HG03045 (cell line): ENCODE measurements at regions not wholly inside any gene's neighbourhood (a gene's known extent, or its start where the extent isn't known, plus 50 kb on each side); places are given as distances from the start of the nearest gene placed in this dataset.

Experiments
- ATAC-seq: cut with Tn5 transposase; IDR thresholded peaks from one replicate; pipeline ENCODE4 v1.9.1; 2021; ENCODE audit warnings: mild to moderate bottlenecking, moderate library complexity; ENCODE audit not compliant: unreplicated experiment

GRCh38 chr9:99282406-99282805 lies 60.3 kb downstream of the SEC61B start:
- no peak for ATAC-seq

GRCh38 chr9:99285965-99286364 lies 63.9 kb downstream of the SEC61B start:
- ATAC-seq, result no peak

GRCh38 chr9:99286536-99286935 lies 64.5 kb downstream of the SEC61B start:
- no peak for ATAC-seq

- no peak for ATAC-seq
These were observed 65.6 kb downstream of the SEC61B start for GRCh38 chr9:99287641-99288040.

GRCh38 chr9:99288830-99289229 lies 66.7 kb downstream of the SEC61B start:
- ATAC-seq, result no peak

- ATAC-seq, result no peak
These were observed 72.9 kb downstream of the SEC61B start for GRCh38 chr9:99294850-99295461.

- no peak for ATAC-seq
These were observed 74.3 kb downstream of the SEC61B start for GRCh38 chr9:99296291-99296951.

- ATAC-seq, result no peak
These were observed 76.5 kb downstream of the SEC61B start for GRCh38 chr9:99298614-99299013.

GRCh38 chr9:99299211-99300102 lies 77.4 kb downstream of the SEC61B start:
- ATAC-seq, result no peak

- no peak for ATAC-seq
These were observed 78.0 kb downstream of the SEC61B start for GRCh38 chr9:99300103-99300439.

GRCh38 chr9:99300603-99301002 lies 78.5 kb downstream of the SEC61B start:
- no peak for ATAC-seq

GRCh38 chr9:99303177-99303576 lies 81.1 kb downstream of the SEC61B start:
- ATAC-seq, result no peak

GRCh38 chr9:99305124-99305523 lies 83.0 kb downstream of the SEC61B start:
- no peak for ATAC-seq

- ATAC-seq, result no peak
These were observed 84.0 kb downstream of the SEC61B start for GRCh38 chr9:99305820-99306811.

- ATAC-seq, result no peak
These were observed 85.8 kb downstream of the SEC61B start for GRCh38 chr9:99307851-99308250.

- ATAC-seq, result no peak
These were observed 87.3 kb downstream of the SEC61B start for GRCh38 chr9:99309141-99309939.

- no peak for ATAC-seq
These were observed 90.7 kb downstream of the SEC61B start for GRCh38 chr9:99312736-99313135.

- no peak for ATAC-seq
These were observed 97.0 kb downstream of the SEC61B start for GRCh38 chr9:99319048-99319447.

GRCh38 chr9:99322299-99322698 lies 100.2 kb downstream of the SEC61B start:
- ATAC-seq, result no peak
